ENCODE measurements at regions not wholly inside any gene's neighbourhood (a gene's known extent, or its start where the extent isn't known, plus 50 kb on each side); places are given as distances from the start of the nearest gene placed in this dataset.

- DNase-seq: no peak
These were observed 274.2 kb upstream of the TCERG1L start for GRCh38 chr10:131585761-131586160.

- no peak for DNase-seq
These were observed 275.4 kb upstream of the TCERG1L start for GRCh38 chr10:131586958-131587357.

GRCh38 chr10:131587976-131588680 lies 276.6 kb upstream of the TCERG1L start:
- no peak for DNase-seq

- no peak for DNase-seq
These were observed 277.2 kb upstream of the TCERG1L start for GRCh38 chr10:131588704-131589220.

- no peak for DNase-seq
These were observed 279.0 kb upstream of the TCERG1L start for GRCh38 chr10:131590567-131590966.

GRCh38 chr10:131591936-131592335 lies 280.4 kb upstream of the TCERG1L start:
- DNase-seq: no peak

GRCh38 chr10:131609176-131609575 lies 291.6 kb upstream of the PPP2R2D start:
- DNase-seq: no peak

GRCh38 chr10:131615150-131615549 lies 285.7 kb upstream of the PPP2R2D start:
- DNase-seq: no peak

GRCh38 chr10:131616040-131616439 lies 284.8 kb upstream of the PPP2R2D start:
- no peak for DNase-seq

GRCh38 chr10:131617113-131617858 lies 283.5 kb upstream of the PPP2R2D start:
- DNase-seq: no peak

- DNase-seq: no peak
These were observed 282.1 kb upstream of the PPP2R2D start for GRCh38 chr10:131618587-131619267.

- DNase-seq: no peak
These were observed 280.5 kb upstream of the PPP2R2D start for GRCh38 chr10:131620314-131620713.

GRCh38 chr10:131620904-131621303 lies 279.9 kb upstream of the PPP2R2D start:
- no peak for DNase-seq

GRCh38 chr10:131621784-131622624 lies 278.8 kb upstream of the PPP2R2D start:
- no peak for DNase-seq

GRCh38 chr10:131625041-131625440 lies 275.8 kb upstream of the PPP2R2D start:
- no peak for DNase-seq

- no peak for DNase-seq
These were observed 274.5 kb upstream of the PPP2R2D start for GRCh38 chr10:131626274-131626673.

GRCh38 chr10:131629026-131629770 lies 271.6 kb upstream of the PPP2R2D start:
- DNase-seq: no peak

- DNase-seq: no peak
These were observed 270.0 kb upstream of the PPP2R2D start for GRCh38 chr10:131630772-131631258.

GRCh38 chr10:131631619-131632018 lies 269.2 kb upstream of the PPP2R2D start:
- no peak for DNase-seq

GRCh38 chr10:131635564-131636015 lies 265.2 kb upstream of the PPP2R2D start:
- no peak for DNase-seq

GRCh38 chr10:131636116-131636515 lies 264.7 kb upstream of the PPP2R2D start:
- DNase-seq: no peak
